ENCODE measurements at regions not wholly inside any gene's neighbourhood (a gene's known extent, or its start where the extent isn't known, plus 50 kb on each side); places are given as distances from the start of the nearest gene placed in this dataset.

DNA sequence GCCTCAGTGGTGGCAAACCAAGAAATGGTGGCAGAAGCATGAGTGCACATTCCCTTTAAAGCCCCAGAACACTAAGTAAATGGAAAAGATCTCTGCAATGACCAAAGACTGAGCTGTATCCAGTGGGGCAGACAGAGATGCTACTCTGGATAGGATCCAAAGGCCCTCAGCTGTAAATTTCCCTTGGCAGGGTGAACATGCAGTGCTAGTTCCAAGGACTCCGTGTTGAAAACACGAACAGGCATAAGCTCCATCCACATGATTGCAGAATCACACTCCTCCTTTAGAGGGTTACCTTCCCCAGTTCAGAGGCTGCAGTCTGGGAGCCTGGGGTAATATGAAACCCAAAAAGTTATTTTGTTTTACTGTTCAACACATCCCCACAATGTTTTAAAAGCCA is 98.6 kb upstream of the KLF7 start:
- no peaks in the 10 kb centered on the region for H3K9me3 Mint-ChIP-seq (ENCODE audit: low read depth, unreplicated experiment)
- no peak overlapping the region for H3K4me3 Mint-ChIP-seq (ENCODE audit: low read depth, unreplicated experiment)
- H3K27me3 Mint-ChIP-seq (ENCODE audit: unreplicated experiment): no peaks in the 10 kb centered on the region
- intact Hi-C loops (cut with micrococcal nuclease; ENCODE audit: unreplicated experiment): no loop called here
- no peak for DNase-seq
- CTCF ChIA-PET: no interaction called here
- H3K27ac Mint-ChIP-seq (ENCODE audit: unreplicated experiment): no peak overlapping the region
- H3K4me1 Mint-ChIP-seq (ENCODE audit: low read depth, unreplicated experiment): no peaks in the 10 kb centered on the region
- TF ChIP-seq, protein P1, sequence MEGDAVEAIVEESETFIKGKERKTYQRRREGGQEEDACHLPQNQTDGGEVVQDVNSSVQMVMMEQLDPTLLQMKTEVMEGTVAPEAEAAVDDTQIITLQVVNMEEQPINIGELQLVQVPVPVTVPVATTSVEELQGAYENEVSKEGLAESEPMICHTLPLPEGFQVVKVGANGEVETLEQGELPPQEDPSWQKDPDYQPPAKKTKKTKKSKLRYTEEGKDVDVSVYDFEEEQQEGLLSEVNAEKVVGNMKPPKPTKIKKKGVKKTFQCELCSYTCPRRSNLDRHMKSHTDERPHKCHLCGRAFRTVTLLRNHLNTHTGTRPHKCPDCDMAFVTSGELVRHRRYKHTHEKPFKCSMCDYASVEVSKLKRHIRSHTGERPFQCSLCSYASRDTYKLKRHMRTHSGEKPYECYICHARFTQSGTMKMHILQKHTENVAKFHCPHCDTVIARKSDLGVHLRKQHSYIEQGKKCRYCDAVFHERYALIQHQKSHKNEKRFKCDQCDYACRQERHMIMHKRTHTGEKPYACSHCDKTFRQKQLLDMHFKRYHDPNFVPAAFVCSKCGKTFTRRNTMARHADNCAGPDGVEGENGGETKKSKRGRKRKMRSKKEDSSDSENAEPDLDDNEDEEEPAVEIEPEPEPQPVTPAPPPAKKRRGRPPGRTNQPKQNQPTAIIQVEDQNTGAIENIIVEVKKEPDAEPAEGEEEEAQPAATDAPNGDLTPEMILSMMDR (IDR thresholded peaks at IDR 0.05; ENCODE audit: unreplicated experiment): no peak
- H3K36me3 Mint-ChIP-seq (ENCODE audit: insufficient read depth, unreplicated experiment): no peaks in the 10 kb centered on the region
- BruUV-seq (replicated peaks): no TSS peak

DNA sequence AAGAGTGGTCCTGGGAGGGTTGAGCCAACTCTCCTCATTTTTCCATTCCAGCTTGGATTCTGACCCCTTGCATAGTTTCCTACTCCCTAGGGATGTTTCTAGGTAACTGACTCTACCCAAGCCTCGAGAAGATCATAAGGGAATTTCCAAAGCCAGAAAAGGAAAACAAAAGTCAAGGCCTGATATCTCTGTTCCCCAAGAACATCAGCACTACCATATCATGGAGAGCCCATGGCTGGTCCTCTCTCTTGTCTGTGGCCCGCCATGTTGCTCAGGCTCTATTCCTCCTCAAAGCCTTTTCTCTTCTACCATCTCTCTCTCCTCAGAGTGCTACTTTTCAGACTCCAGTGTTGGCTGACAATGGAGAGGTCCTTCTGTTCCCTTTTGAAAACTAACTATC is 99.6 kb upstream of the KLF7 start:
- H3K27ac Mint-ChIP-seq (ENCODE audit: unreplicated experiment): no peak overlapping the region
- H3K27me3 Mint-ChIP-seq (ENCODE audit: unreplicated experiment): no peaks in the 10 kb centered on the region
- intact Hi-C loops (cut with micrococcal nuclease; ENCODE audit: unreplicated experiment): no loop called here
- H3K4me1 Mint-ChIP-seq (ENCODE audit: low read depth, unreplicated experiment): no peaks in the 10 kb centered on the region
- H3K36me3 Mint-ChIP-seq (ENCODE audit: insufficient read depth, unreplicated experiment): no peaks in the 10 kb centered on the region
- no TSS peak for BruUV-seq (replicated peaks)
- CTCF ChIA-PET: no interaction called here
- no peaks in the 10 kb centered on the region for H3K9me3 Mint-ChIP-seq (ENCODE audit: low read depth, unreplicated experiment)
- H3K4me3 Mint-ChIP-seq (ENCODE audit: low read depth, unreplicated experiment): no peak overlapping the region
- no peak for DNase-seq
- TF ChIP-seq, protein P1 (IDR thresholded peaks at IDR 0.05; ENCODE audit: unreplicated experiment): no peak

DNA sequence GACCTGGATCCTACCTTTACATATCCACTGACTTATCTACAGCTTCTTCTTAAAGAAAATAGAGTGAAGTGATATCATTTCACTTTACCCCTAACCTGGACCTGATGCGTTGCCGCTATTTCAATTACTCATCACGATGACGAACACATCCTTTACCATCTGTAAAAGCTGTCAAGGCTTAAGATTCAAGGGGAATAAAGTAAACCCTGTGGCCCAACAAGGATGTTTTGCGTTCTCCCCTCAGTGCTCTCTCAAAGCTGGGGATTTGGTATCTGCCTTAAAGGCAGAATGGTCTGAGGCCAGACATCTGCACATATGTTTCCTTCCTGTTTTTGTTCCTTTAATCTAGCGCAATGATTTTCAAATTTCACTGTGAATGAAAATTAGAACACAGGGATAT is 100.1 kb upstream of the KLF7 start:
- BruUV-seq (replicated peaks): no TSS peak
- Mint-ChIP-seq H3K9me3 (ENCODE audit: low read depth, unreplicated experiment) (no peaks in the 10 kb centered on the region), H3K36me3 (ENCODE audit: insufficient read depth, unreplicated experiment) (no peaks in the 10 kb centered on the region), H3K27me3 (ENCODE audit: unreplicated experiment) (no peaks in the 10 kb centered on the region), H3K4me3 (ENCODE audit: low read depth, unreplicated experiment) (no peak overlapping the region), H3K27ac (ENCODE audit: unreplicated experiment) (no peak overlapping the region), H3K4me1 (ENCODE audit: low read depth, unreplicated experiment) (no peaks in the 10 kb centered on the region)
- TF ChIP-seq, protein P1 (IDR thresholded peaks at IDR 0.05; ENCODE audit: unreplicated experiment): no peak
- intact Hi-C loops (cut with micrococcal nuclease; ENCODE audit: unreplicated experiment): no loop called here
- DNase-seq: no peak
- CTCF ChIA-PET: no interaction called here

DNA sequence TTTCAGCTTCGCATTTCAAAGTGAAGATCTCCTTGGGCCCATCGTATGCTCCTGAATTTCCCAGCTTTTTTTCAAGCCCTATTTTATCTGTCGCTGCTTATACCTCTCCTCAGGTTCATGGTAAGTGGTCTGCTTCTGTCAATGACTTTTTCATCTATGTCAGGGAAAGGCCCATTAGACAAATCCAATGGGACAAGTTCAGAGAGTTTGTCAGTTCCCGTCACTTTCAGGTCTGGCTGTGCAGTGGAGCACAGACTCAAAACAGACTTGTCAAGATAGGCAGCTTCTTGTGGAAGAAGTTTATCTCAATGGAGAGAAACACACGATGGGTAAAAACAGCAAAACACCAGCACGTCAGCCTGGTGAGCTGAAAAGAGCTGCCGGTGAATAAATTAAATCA is 100.9 kb upstream of the KLF7 start:
- CTCF ChIA-PET: no interaction called here
- H3K36me3 Mint-ChIP-seq (ENCODE audit: insufficient read depth, unreplicated experiment): no peaks in the 10 kb centered on the region
- no peaks in the 10 kb centered on the region for H3K9me3 Mint-ChIP-seq (ENCODE audit: low read depth, unreplicated experiment)
- no peak overlapping the region for H3K4me3 Mint-ChIP-seq (ENCODE audit: low read depth, unreplicated experiment)
- TF ChIP-seq, protein P1 (IDR thresholded peaks at IDR 0.05; ENCODE audit: unreplicated experiment): no peak
- H3K4me1 Mint-ChIP-seq (ENCODE audit: low read depth, unreplicated experiment): no peaks in the 10 kb centered on the region
- no TSS peak for BruUV-seq (replicated peaks)
- intact Hi-C loops (cut with micrococcal nuclease; ENCODE audit: unreplicated experiment): no loop called here
- no peak overlapping the region for H3K27ac Mint-ChIP-seq (ENCODE audit: unreplicated experiment)
- DNase-seq: no peak
- no peaks in the 10 kb centered on the region for H3K27me3 Mint-ChIP-seq (ENCODE audit: unreplicated experiment)

DNA sequence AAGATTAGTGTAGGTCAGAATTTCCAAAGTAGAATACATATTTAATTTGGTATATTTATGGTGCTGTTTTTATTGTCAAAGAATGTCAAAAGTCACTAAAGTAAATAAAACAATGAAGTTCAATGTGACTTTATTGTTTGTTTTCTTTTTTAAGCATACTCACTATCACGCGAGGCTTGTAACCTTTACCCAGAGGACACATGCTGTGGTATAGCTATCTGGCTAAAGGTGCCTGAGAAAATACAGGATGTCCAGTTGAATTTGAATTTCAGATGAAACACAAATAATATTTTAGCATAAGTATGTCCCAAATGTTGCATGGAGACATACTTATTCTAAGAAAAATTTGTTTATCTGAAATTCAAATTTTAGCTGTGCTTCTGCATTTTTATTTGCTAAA is 103.3 kb upstream of the KLF7 start:
- TF ChIP-seq, protein P1 (IDR thresholded peaks at IDR 0.05; ENCODE audit: unreplicated experiment): no peak
- intact Hi-C loops (cut with micrococcal nuclease; ENCODE audit: unreplicated experiment): no loop called here
- Mint-ChIP-seq H3K27me3 (ENCODE audit: unreplicated experiment) (no peaks in the 10 kb centered on the region), H3K9me3 (ENCODE audit: low read depth, unreplicated experiment) (no peaks in the 10 kb centered on the region), H3K36me3 (ENCODE audit: insufficient read depth, unreplicated experiment) (no peaks in the 10 kb centered on the region), H3K27ac (ENCODE audit: unreplicated experiment) (no peak overlapping the region), H3K4me3 (ENCODE audit: low read depth, unreplicated experiment) (no peak overlapping the region), H3K4me1 (ENCODE audit: low read depth, unreplicated experiment) (no peaks in the 10 kb centered on the region)
- CTCF ChIA-PET: no interaction called here
- BruUV-seq (replicated peaks): no TSS peak
- no peak for DNase-seq
